Stomach smooth muscle (tissue), 2 donors: ENCODE measurements at regions not wholly inside any gene's neighbourhood (a gene's known extent, or its start where the extent isn't known, plus 50 kb on each side); places are given as distances from the start of the nearest gene placed in this dataset.

Experiments
- H3K27ac ChIP-seq: one replicate; pipeline ENCODE4 v1.7.0; 2013; ENCODE audit warnings: mild to moderate bottlenecking, low read length, inconsistent platforms
- H3K27me3 ChIP-seq, 2 donors: one replicate each; pipeline ENCODE4 v1.7.0; 2013; ENCODE audit warnings: low read length in 2 of 2; ENCODE audit not compliant: insufficient read depth in 2 of 2, control insufficient read depth in 1 of 2
- H3K36me3 ChIP-seq, 2 donors: one replicate each; pipeline ENCODE4 v1.7.0; 2013; ENCODE audit warnings: low read length in 2 of 2; ENCODE audit not compliant: control insufficient read depth in 2 of 2, insufficient read depth in 2 of 2
- H3K4me1 ChIP-seq: one replicate; pipeline ENCODE4 v1.7.0; 2013; ENCODE audit warnings: low read length; ENCODE audit not compliant: control insufficient read depth, insufficient read depth
- H3K4me3 ChIP-seq, 2 donors: one replicate each; pipeline ENCODE4 v1.7.0; 2013; ENCODE audit warnings: low read length in 2 of 2
- H3K9ac ChIP-seq, 2 donors: one replicate each; pipeline ENCODE4 v1.7.0; 2013; ENCODE audit warnings: low read length in 2 of 2, mild to moderate bottlenecking in 1 of 2
- H3K9me3 ChIP-seq, 2 donors: one replicate each; pipeline ENCODE4 v1.7.0; 2013; ENCODE audit warnings: low read length in 2 of 2; ENCODE audit not compliant: control insufficient read depth in 2 of 2
- donor health status: healthy.
- donor health status: Pancreatic carcinoma.

DNA sequence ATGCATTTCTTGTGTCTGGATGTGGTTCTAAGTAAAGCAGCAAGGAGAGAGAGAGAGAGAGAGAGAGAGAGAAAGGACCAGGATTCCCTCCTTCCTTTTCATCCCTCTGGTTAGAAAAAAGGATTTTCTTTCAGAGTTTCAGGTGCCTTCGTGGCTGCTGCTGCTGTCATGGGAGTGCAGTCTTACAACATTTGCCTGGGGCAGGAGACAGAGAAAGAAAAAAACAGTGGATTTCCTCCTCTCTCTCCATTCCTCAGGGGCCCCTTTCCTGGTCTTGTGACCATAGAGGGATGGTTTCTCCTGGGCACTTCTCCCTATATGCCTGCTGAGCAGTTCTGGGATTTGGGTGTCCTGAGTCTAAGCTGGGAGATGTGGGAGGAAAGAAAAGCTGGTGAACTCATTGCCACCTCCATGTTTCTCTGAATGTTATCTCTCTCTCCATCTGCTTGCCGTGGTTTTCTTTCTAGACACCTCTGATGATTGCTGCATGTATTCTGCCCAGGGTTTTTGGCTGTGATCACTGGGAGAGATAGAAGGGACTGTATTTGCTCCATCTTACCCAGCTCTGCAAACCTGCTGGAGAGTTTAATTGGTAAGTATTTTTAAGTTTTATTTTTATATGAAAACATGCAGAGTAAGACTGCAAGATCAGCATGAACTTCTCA is 142.4 kb upstream of the RGMA start:
- Histone ChIP-seq H3K4me1 (no peaks in the 10 kb centered on the region), H3K27ac (no peak overlapping the region), H3K9me3 (no peaks in the 10 kb centered on the region), H3K36me3 (no peaks in the 10 kb centered on the region), H3K27me3 (no peaks in the 10 kb centered on the region), H3K4me3 (no peak overlapping the region), H3K9ac (no peak overlapping the region)

DNA sequence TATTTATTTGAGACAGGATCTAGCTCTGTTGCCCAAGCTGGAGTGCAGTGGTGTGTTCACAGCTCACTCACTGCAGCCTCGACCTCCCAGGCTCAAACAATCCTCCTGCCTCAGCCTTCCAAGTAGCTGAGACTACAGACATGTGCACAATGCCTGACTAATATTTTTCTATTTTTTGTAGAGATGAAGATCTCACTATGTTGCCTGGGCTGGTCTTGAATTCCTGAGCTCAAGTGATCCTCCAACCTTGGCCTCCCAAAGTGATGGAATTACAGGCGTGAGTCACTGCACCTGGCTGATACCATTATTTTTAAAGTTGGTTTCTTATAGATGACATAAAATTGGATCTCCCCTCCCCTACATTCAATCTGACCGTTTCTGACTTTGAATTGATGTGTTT is 139.5 kb upstream of the RGMA start:
- no peak overlapping the region for H3K4me3 ChIP-seq
- H3K27ac ChIP-seq, result no peak overlapping the region
- no peaks in the 10 kb centered on the region for H3K27me3 ChIP-seq
- no peaks in the 10 kb centered on the region for H3K36me3 ChIP-seq
- H3K4me1 ChIP-seq, result no peaks in the 10 kb centered on the region
- H3K9ac ChIP-seq, result no peak overlapping the region
- no peaks in the 10 kb centered on the region for H3K9me3 ChIP-seq

DNA sequence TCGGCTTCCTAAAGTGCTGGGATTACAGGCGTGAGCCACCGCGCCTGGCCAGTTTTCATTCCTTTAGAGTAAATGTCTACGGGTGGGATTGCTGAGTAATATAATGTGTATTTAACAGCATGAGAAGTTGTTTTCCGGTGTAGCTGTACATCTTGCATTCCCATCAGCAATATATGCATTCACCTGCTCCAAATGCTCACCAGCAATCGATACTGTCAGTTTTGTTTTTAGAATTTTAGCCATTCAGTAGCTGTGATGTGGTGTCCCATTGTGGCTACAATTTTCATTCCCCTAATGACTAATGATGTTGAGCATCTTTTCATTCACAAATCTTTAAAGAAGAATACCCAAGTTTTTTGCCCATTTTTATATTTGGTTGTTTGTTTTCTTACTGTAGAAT is 134.8 kb upstream of the RGMA start:
- H3K9me3 ChIP-seq, result no peaks in the 10 kb centered on the region
- H3K9ac ChIP-seq, result no peak overlapping the region
- no peak overlapping the region for H3K27ac ChIP-seq
- no peaks in the 10 kb centered on the region for H3K4me1 ChIP-seq
- no peak overlapping the region for H3K4me3 ChIP-seq
- H3K27me3 ChIP-seq, result no peaks in the 10 kb centered on the region
- H3K36me3 ChIP-seq, result no peaks in the 10 kb centered on the region

DNA sequence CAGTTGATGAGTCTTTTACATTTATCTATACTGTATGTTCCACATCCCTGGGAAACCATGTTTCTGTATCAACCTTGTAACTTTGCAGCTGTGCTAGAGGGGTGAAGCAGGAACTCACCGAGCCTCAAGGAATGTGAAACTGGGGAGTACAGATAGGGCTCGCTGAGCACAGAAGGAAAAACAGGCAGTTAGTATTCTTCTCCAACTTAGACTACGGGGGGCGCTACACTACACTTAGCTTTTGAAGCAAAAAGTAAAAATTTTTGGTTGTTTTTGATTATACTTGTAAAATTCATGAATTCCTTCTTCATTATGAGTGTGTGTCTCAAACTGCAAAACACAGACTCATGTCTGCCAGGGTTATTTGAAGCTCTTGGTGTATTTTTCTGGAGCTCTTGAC is 132.7 kb upstream of the RGMA start:
- H3K9me3 ChIP-seq, result no peaks in the 10 kb centered on the region
- H3K27me3 ChIP-seq, result no peaks in the 10 kb centered on the region
- H3K9ac ChIP-seq, result no peak overlapping the region
- H3K36me3 ChIP-seq, result no peaks in the 10 kb centered on the region
- no peaks in the 10 kb centered on the region for H3K4me1 ChIP-seq
- H3K4me3 ChIP-seq, result no peak overlapping the region
- H3K27ac ChIP-seq, result no peak overlapping the region

DNA sequence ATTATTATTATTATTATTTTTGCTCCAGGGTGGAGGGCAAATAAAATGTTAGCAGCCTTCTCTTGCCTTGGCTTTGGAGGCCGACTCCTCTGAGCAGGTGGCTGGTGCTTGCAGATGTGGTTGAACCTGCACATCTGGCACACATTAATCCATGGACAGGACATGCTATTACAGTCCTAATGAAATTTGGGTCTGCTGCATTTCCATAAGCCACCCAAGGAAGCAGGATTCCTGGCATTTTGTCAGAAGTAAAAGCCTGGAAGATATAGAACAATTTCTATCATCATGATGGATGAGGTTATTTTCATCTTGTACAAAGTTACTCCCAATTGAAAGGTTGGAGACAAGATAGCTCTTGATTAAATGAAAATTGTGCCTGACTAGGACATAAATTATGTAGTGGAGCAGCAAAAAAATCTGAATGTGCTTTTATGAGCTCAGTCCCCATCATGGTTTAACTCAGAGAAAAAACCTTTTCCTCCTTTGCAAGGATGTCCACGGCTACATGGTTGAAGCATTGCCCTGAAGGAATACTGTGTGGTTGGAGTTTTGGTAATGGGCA is 130.9 kb upstream of the RGMA start:
- Histone ChIP-seq H3K36me3 (no peaks in the 10 kb centered on the region), H3K27me3 (no peaks in the 10 kb centered on the region), H3K4me3 (no peak overlapping the region), H3K4me1 (no peaks in the 10 kb centered on the region), H3K27ac (no peak overlapping the region), H3K9me3 (no peaks in the 10 kb centered on the region), H3K9ac (no peak overlapping the region)

DNA sequence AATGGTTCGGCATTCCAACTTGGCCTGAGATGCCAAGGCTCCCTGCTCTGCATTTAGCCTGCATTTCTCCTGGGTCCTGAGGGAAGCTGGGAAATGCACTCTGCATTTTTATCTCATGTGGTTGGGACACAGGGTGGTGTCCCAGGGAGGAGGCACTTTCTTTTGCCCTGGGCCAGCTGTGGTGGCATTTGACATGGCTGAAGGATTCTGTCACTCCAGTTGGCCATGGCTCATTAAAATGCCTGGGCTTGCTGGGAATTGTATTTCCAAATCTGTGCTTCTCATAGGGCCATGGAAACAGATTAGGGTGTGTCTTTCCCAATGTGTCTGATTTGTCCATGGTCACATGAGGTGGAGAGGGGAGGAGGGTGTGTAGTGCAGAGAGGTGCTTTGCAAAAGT is 128.3 kb upstream of the RGMA start:
- Histone ChIP-seq H3K36me3 (no peaks in the 10 kb centered on the region), H3K9ac (no peak overlapping the region), H3K9me3 (no peaks in the 10 kb centered on the region), H3K27ac (no peak overlapping the region), H3K27me3 (no peaks in the 10 kb centered on the region), H3K4me3 (no peak overlapping the region), H3K4me1 (no peaks in the 10 kb centered on the region)

DNA sequence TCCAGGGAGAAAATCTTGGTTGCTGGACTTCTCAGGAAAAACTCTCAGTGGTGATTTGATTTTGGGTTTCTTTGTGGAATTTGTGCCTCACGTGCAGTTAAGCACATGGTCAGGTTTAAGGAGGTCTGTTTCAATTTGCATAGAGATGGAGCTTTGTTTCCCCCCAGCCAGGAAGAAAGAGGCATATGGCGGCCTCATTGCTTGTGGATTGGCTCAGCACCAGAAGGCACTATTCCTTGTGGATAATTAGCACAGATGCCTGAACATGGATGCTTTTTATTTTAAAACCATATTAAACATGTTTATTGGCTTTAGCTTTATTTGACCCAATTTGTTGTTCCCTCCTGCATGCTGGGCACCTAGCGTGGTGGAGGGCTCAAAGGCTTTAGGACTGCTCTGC is 125.1 kb upstream of the RGMA start:
- no peaks in the 10 kb centered on the region for H3K27me3 ChIP-seq
- H3K9ac ChIP-seq, result no peak overlapping the region
- H3K4me3 ChIP-seq, result no peak overlapping the region
- no peak overlapping the region for H3K27ac ChIP-seq
- no peaks in the 10 kb centered on the region for H3K36me3 ChIP-seq
- no peaks in the 10 kb centered on the region for H3K9me3 ChIP-seq
- H3K4me1 ChIP-seq, result no peaks in the 10 kb centered on the region

DNA sequence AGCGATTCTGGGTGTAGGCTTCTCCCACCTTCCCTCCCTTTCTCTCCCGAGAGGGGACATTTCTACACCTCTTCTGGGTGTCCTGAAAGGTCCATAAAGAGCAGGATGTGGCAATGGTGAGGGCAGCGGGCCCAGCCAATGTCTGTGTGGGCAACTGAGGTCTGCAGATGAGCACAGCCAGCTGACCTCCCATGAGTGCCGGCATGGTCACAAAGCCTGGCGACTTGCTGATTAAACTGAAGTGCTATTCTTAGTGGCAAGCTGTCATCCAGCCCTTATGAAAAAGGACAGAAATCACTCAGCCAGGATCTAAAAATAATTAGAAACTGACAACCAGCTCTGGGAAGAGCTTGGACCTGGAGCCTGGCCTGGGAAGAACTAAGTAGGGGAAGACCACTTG is 124.3 kb upstream of the RGMA start:
- Histone ChIP-seq H3K36me3 (no peaks in the 10 kb centered on the region), H3K9me3 (no peaks in the 10 kb centered on the region), H3K4me1 (no peaks in the 10 kb centered on the region), H3K27ac (no peak overlapping the region), H3K9ac (no peak overlapping the region), H3K4me3 (no peak overlapping the region), H3K27me3 (no peaks in the 10 kb centered on the region)

DNA sequence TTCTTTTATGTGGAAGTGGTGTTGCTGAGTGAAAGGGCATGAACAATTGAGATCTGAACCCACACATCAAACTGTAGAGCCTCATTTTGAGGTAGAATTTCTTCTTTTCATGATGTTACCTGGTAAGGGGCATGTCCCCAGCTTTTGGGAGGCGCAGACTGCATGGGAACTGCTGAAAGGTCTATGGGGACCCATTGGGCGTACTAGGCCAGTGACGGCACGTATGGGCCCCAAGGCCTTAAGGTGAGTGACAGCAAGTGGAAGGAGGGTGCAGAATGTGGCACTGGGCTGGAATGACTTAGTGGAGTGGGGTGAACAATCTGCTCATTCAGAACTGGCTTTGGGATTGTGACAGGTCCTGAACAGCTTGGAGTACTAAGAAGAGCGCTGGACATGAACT is 123.6 kb upstream of the RGMA start:
- H3K4me1 ChIP-seq, result no peaks in the 10 kb centered on the region
- H3K9me3 ChIP-seq, result no peaks in the 10 kb centered on the region
- H3K4me3 ChIP-seq, result no peak overlapping the region
- H3K27me3 ChIP-seq, result no peaks in the 10 kb centered on the region
- H3K27ac ChIP-seq, result no peak overlapping the region
- H3K9ac ChIP-seq, result no peak overlapping the region
- H3K36me3 ChIP-seq, result no peaks in the 10 kb centered on the region

DNA sequence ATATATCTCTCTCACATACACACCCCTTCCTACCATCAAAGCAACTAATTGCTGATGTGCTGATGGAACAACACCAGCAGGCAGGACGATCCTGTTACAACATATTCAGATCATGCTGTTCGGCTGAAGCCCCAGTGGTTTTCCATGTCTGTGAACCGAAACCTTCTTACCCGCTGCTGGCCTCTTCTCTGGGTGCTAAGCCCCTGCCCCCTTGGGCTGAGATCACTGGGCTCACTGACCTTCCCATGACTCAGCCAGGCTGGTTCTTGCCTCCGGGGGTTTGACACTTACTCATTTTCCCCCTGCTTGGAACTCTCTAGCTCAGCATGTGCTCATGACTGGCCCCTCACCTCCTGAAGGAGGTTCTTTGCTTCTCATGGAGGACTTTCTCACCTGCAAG is 122.0 kb upstream of the RGMA start:
- no peaks in the 10 kb centered on the region for H3K9me3 ChIP-seq
- H3K36me3 ChIP-seq, result no peaks in the 10 kb centered on the region
- no peak overlapping the region for H3K4me3 ChIP-seq
- H3K4me1 ChIP-seq, result no peaks in the 10 kb centered on the region
- H3K9ac ChIP-seq, result no peak overlapping the region
- H3K27me3 ChIP-seq, result no peaks in the 10 kb centered on the region
- H3K27ac ChIP-seq, result no peak overlapping the region

DNA sequence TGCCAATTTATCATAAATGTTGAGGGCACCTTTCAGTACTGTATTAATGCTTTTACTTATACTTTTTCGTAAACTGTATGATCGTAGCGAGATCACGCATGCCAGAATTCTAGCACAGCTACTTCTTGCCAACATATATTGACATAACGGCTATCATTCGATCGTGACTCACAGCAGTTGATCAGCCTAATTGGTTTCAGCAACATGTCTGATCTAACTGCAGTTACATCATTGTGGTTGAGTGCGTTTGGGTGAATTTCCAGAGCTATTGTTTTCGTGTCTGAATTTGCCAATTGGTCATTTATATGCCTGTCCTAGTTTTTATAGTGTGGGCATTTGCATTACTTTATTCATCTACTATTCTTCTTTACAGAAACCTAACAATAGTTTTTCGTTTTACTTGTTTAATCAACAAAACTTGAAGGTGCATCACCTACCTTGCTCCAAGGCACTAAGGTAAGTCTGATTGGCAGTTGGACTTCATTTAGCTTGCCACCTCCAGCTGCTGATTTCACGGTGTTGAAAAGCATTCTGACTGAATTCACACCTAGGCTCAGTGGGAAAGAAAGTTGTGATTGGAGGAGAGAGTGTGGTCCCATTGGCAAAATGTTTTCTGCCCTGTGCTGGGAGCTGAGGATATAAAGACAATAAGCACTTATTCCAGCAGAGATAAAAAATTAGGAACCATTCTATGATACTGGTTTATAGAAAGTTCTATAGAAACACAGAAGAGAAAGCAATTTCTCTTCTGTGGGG is 120.9 kb upstream of the RGMA start:
- H3K36me3 ChIP-seq, result no peaks in the 10 kb centered on the region
- no peak overlapping the region for H3K27ac ChIP-seq
- no peaks in the 10 kb centered on the region for H3K9me3 ChIP-seq
- no peaks in the 10 kb centered on the region for H3K4me1 ChIP-seq
- H3K27me3 ChIP-seq, result no peaks in the 10 kb centered on the region
- no peak overlapping the region for H3K4me3 ChIP-seq
- H3K9ac ChIP-seq, result no peak overlapping the region
